ENCODE measurements at regions not wholly inside any gene's neighbourhood (a gene's known extent, or its start where the extent isn't known, plus 50 kb on each side); places are given as distances from the start of the nearest gene placed in this dataset.

GRCh38 chr7:34211018-34211417, 305.7 kb downstream of the BMPER start:
- Histone ChIP-seq H3K4me3 (replicated peaks in 1 of 3; ENCODE audit: low read depth in 2 of 3, low read length in 3 of 3) (no peak overlapping the region), H3K36me3 (replicated peaks in 1 of 2; ENCODE audit: control insufficient read depth in 1 of 2, insufficient read depth in 2 of 2, low read length in 2 of 2) (no peaks in the 10 kb centered on the region), H3K79me2 (ENCODE audit: insufficient read depth, low read length) (no peaks in the 10 kb centered on the region), H3K9me3 (replicated peaks in 1 of 2; ENCODE audit: control insufficient read depth in 1 of 2, insufficient read depth in 1 of 2, low read length in 2 of 2) (peaks cover 13 to 25% of the 10 kb centered on the region in 2 donors), H2AFZ (ENCODE audit: insufficient read depth, low read depth, low read length, poor library complexity, severe bottlenecking) (no peak overlapping the region), H4K20me1 (ENCODE audit: insufficient read depth, low read length) (no peaks in the 10 kb centered on the region), H3K27ac (ENCODE audit: low read depth in 1 of 2, low read length in 2 of 2) (no peak overlapping the region), H3K27me3 (ENCODE audit: control insufficient read depth in 2 of 2, insufficient read depth in 2 of 2, low read length in 2 of 2) (no peaks in the 10 kb centered on the region), H3K4me2 (replicated peaks; ENCODE audit: extremely low read depth, low read length, poor library complexity, severe bottlenecking) (no peak overlapping the region), H3K4me1 (ENCODE audit: control insufficient read depth in 1 of 2, insufficient read depth in 2 of 2, low read length in 2 of 2) (no peaks in the 10 kb centered on the region), H3K9ac (ENCODE audit: insufficient read depth, low read length, poor library complexity, severe bottlenecking) (no peak overlapping the region)
- Mint-ChIP-seq H3K9me3 (peaks cover 2 to 34% (median 12%) of the 10 kb centered on the region in 7 donors), H3K4me3 (no peak overlapping the region), H3K36me3 (no peaks in the 10 kb centered on the region), H3K27ac (no peak overlapping the region), H3K4me1 (no peaks in the 10 kb centered on the region), H3K27me3 (ENCODE audit: low read depth in 3 of 3) (no peaks in the 10 kb centered on the region)
- no peak for TF ChIP-seq CTCF (IDR thresholded peaks at IDR 0.05)
- intact Hi-C loops (cut with micrococcal nuclease): no loop called here
- DNase-seq: no peak

- Mint-ChIP-seq H3K27ac (no peak overlapping the region), H3K36me3 (no peaks in the 10 kb centered on the region), H3K27me3 (ENCODE audit: low read depth in 3 of 3) (peaks cover 0 to 3% (median 0%) of the 10 kb centered on the region in 3 donors), H3K4me3 (no peak overlapping the region), H3K9me3 (peaks cover 2 to 11% (median 7%) of the 10 kb centered on the region in 7 donors), H3K4me1 (no peaks in the 10 kb centered on the region)
- H3K4me1 ChIP-seq (ENCODE audit: control insufficient read depth in 1 of 2, insufficient read depth in 2 of 2, low read length in 2 of 2): no peaks in the 10 kb centered on the region
- H3K9ac ChIP-seq (ENCODE audit: insufficient read depth, low read length, poor library complexity, severe bottlenecking): no peak overlapping the region
- H3K36me3 ChIP-seq (replicated peaks in 1 of 2; ENCODE audit: control insufficient read depth in 1 of 2, insufficient read depth in 2 of 2, low read length in 2 of 2): no peaks in the 10 kb centered on the region
- DNase-seq: no peak
- H3K4me3 ChIP-seq (replicated peaks in 1 of 3; ENCODE audit: low read depth in 2 of 3, low read length in 3 of 3): no peak overlapping the region
- no peak overlapping the region for H2AFZ ChIP-seq (ENCODE audit: insufficient read depth, low read depth, low read length, poor library complexity, severe bottlenecking)
- H3K9me3 ChIP-seq (replicated peaks in 1 of 2; ENCODE audit: control insufficient read depth in 1 of 2, insufficient read depth in 1 of 2, low read length in 2 of 2): peaks cover 5 to 13% of the 10 kb centered on the region in 2 donors
- H3K27me3 ChIP-seq (ENCODE audit: control insufficient read depth in 2 of 2, insufficient read depth in 2 of 2, low read length in 2 of 2): no peaks in the 10 kb centered on the region
- no peaks in the 10 kb centered on the region for H3K79me2 ChIP-seq (ENCODE audit: insufficient read depth, low read length)
- no peak overlapping the region for H3K4me2 ChIP-seq (replicated peaks; ENCODE audit: extremely low read depth, low read length, poor library complexity, severe bottlenecking)
- WGBS (ENCODE audit: insufficient coverage): no CpG with 5 or more reads among the region's 1 CpG
- H3K27ac ChIP-seq (ENCODE audit: low read depth in 1 of 2, low read length in 2 of 2): no peak overlapping the region
- TF ChIP-seq CTCF (IDR thresholded peaks at IDR 0.05): no peak
- intact Hi-C loops (cut with micrococcal nuclease): no loop called here
- H4K20me1 ChIP-seq (ENCODE audit: insufficient read depth, low read length): no peaks in the 10 kb centered on the region
Observed at GRCh38 chr7:34217972-34218371, 312.6 kb downstream of the BMPER start.
